GM06990 (cell line): ENCODE measurements at regions not wholly inside any gene's neighbourhood (a gene's known extent, or its start where the extent isn't known, plus 50 kb on each side); places are given as distances from the start of the nearest gene placed in this dataset.

Experiments
- DNase-seq: peaks from one replicate; pipeline ENCODE4 v3.0.0-alpha.2; 2011; ENCODE audit not compliant: insufficient read length; ENCODE audit errors: extremely low read depth
- H3K27me3 ChIP-seq: replicated peaks from 2 replicates; pipeline ENCODE4 v1.6.0; 2011; ENCODE audit warnings: low read length; ENCODE audit not compliant: control insufficient read depth, insufficient read depth
- H3K36me3 ChIP-seq: 2 replicates; pipeline ENCODE4 v1.5.1; 2011; ENCODE audit warnings: low read length; ENCODE audit not compliant: control insufficient read depth, insufficient read depth
- H3K4me3 ChIP-seq: replicated peaks from 2 replicates; pipeline ENCODE4 v1.5.1; 2011; ENCODE audit warnings: low read depth, mild to moderate bottlenecking, control low read depth, low read length
- TF ChIP-seq, protein P1 (sequence below): IDR thresholded peaks from 2 replicates; pipeline ENCODE4 v1.5.1; 2011; ENCODE audit warnings: low read length, control low read depth, mild to moderate bottlenecking, inconsistent platforms; ENCODE audit not compliant: insufficient read depth, poor library complexity, severe bottlenecking

DNA sequence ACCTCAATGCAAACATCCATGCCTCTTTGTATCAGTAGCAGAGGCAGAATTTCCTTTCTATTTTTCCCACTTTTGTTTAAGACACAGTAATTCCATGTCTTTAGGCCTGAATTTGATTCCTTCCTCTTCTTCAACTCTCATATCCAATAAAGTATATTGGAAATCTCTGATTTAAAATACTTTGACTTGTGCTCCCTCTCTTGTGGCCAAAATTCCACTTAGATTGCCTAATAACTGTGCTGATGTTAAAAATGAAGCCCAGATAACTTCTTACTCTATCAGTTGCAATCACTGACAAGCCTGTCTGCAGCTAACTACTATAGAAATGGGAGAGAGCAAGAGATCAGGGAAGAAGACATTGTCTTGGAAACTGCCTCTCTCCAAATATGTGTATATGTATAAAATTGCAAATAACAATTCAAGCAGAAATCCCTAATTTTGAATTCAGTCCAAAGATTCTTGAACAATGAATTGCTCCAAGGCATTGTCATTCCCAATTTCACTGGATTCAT is 163.5 kb upstream of the SPIN4 start:
- Histone ChIP-seq H3K36me3 (no peaks in the 10 kb centered on the region), H3K4me3 (no peak overlapping the region), H3K27me3 (no peaks in the 10 kb centered on the region)
- TF ChIP-seq, protein P1, sequence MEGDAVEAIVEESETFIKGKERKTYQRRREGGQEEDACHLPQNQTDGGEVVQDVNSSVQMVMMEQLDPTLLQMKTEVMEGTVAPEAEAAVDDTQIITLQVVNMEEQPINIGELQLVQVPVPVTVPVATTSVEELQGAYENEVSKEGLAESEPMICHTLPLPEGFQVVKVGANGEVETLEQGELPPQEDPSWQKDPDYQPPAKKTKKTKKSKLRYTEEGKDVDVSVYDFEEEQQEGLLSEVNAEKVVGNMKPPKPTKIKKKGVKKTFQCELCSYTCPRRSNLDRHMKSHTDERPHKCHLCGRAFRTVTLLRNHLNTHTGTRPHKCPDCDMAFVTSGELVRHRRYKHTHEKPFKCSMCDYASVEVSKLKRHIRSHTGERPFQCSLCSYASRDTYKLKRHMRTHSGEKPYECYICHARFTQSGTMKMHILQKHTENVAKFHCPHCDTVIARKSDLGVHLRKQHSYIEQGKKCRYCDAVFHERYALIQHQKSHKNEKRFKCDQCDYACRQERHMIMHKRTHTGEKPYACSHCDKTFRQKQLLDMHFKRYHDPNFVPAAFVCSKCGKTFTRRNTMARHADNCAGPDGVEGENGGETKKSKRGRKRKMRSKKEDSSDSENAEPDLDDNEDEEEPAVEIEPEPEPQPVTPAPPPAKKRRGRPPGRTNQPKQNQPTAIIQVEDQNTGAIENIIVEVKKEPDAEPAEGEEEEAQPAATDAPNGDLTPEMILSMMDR, result no peak
- no peak for DNase-seq

DNA sequence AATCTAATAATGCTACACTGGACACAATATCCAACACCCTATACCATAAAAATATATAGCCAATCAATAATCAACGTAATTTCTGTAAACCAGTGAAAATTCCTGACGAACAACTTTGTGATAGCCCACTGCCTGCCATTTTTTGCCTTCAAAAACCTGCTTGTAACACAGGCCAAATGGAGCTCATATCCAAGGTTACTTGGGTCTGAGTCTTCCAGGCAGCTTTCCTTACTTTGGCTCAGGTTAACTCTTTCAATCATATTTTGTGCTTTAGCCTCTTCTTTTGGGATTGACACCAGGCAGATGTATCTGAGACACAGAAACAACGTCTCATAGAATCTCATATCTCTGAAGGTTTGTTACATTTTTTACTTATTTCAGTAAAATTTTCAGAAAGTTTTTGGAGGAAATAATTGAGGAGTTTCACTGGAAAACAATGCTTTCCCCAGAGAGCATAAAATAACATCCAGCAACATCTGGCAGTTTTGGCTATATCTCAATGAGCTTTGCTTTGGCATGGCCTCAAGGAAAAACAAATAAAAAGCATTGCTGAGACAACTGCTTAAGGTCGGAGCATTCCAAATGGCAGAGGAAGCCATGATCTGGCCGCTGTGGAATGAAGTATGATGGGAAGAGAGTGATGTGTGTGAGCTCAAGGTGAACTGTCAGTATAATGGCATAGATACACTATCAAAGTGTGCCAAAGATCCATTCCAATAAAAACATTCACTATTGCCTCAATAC is 162.9 kb upstream of the SPIN4 start:
- no peak for DNase-seq
- TF ChIP-seq, protein P1, result no peak

DNA sequence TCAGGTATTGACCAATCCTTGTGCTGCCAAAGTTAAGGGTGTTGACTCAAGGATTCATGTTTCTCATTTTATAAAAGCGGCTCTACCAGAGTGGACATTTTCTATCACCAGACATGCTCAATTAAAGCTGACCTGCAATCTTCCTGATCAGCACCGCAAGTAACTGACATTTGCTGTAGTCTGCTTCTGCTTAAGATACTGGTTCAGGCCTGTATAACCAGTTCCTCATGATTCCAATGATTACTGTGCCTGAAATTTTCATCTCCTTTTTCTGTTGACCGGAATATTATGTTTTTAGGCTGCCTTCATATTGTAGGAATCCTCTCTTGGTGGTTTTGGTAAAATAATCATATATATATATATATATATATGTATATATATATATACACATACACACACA is 160.2 kb upstream of the SPIN4 start:
- Histone ChIP-seq H3K4me3 (no peak overlapping the region), H3K36me3 (no peaks in the 10 kb centered on the region), H3K27me3 (no peaks in the 10 kb centered on the region)
- TF ChIP-seq, protein P1, result no peak
- DNase-seq, result no peak

More for the DNA sequence above, 162.9 kb upstream of the SPIN4 start:
- no peaks in the 10 kb centered on the region for H3K36me3 ChIP-seq
- no peaks in the 10 kb centered on the region for H3K27me3 ChIP-seq
- no peak overlapping the region for H3K4me3 ChIP-seq

DNA sequence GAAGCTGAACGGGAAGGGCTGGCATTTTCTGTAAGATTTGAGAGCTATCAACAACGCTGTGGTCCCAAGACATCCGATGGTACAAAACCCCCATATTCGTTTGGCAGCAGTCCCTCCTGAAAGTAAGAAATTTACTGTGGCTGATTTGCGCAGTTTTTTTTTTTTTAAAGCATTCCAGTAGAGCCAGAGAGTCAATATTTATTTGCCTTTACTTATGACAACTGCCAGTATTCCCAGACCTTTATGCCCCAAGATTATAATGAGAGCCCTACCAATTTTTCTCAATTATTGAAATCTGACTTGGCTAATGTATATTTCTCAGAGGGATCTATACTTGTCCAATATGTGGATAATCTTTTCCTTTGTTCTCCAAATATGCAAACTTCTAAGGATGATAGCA is 157.5 kb upstream of the SPIN4 start:
- H3K36me3 ChIP-seq, result no peaks in the 10 kb centered on the region
- H3K4me3 ChIP-seq, result no peak overlapping the region
- H3K27me3 ChIP-seq, result no peaks in the 10 kb centered on the region
- no peak for DNase-seq
- TF ChIP-seq, protein P1, result no peak

DNA sequence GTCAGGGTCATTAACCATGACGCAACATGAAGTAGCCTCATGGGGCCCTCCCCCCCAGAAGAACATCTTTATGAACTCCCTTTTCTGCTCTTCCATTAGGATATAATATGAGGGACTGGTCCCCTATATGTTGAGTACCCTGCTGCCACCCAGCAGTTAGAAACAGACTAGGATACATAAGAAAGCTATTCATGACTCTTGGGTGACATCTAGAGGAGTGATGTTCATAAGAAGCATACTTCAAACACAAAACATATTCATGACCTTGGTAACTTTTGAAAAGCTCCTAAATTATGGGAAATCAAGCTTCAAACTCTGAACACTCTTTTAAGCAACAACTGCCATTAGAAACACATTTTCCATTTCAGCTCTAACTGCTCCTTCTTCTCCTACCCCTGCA is 155.2 kb upstream of the SPIN4 start:
- Histone ChIP-seq H3K27me3 (no peaks in the 10 kb centered on the region), H3K4me3 (no peak overlapping the region), H3K36me3 (no peaks in the 10 kb centered on the region)
- no peak for DNase-seq
- TF ChIP-seq, protein P1, result peak; percentile 22
